K562 (cell line): ENCODE measurements at regions not wholly inside any gene's neighbourhood (a gene's known extent, or its start where the extent isn't known, plus 50 kb on each side); places are given as distances from the start of the nearest gene placed in this dataset.

ENCODE experiments used
- GABPA ChIP-seq: fragments of 200-800 bp; sonication (Bioruptor generic); conservative IDR thresholded peaks from 2 replicates; pipeline ENCODE4 v1.6.1; 2016; ENCODE audit warnings: low read depth, missing genetic modification characterization, missing compliant biosample characterization
- HINFP ChIP-seq: fragments of 450-650 bp; conservative IDR thresholded peaks from 2 replicates; pipeline ENCODE4 v1.6.1; 2016; ENCODE audit warnings: missing genetic modification characterization, low read depth, mild to moderate bottlenecking, control low read depth, missing compliant biosample characterization
- HOXB6 ChIP-seq: fragments of 250-450 bp; sonication (Bioruptor Pico); IDR thresholded peaks from 2 replicates; pipeline ENCODE4 v1.5.1; 2022; ENCODE audit warnings: mild to moderate bottlenecking, borderline replicate concordance
- MCM5 ChIP-seq: fragments of 450-650 bp; IDR thresholded peaks from 2 replicates; pipeline ENCODE4 v1.6.1; 2016; ENCODE audit warnings: low read depth
- TAF1 ChIP-seq: IDR thresholded peaks from 2 replicates; pipeline ENCODE4 v1.6.1; 2011; ENCODE audit warnings: mild to moderate bottlenecking, low read length, moderate library complexity; ENCODE audit not compliant: insufficient read depth, control insufficient read depth, severe bottlenecking; ENCODE audit errors: extremely low read depth
- YY1 ChIP-seq, 3 experiments: IDR thresholded peaks; 2 replicates each; pipeline ENCODE4 v1.6.1; 2011; ENCODE audit warnings: low read length in 2 of 3, mild to moderate bottlenecking in 2 of 3, moderate library complexity in 2 of 3, borderline replicate concordance in 1 of 3, control low read depth in 1 of 3, low read depth in 1 of 3; ENCODE audit not compliant: insufficient read depth in 3 of 3, insufficient replicate concordance in 2 of 3, control insufficient read depth in 1 of 3, insufficient read length in 1 of 3; ENCODE audit errors: extremely low read depth in 1 of 3
- ZNF124 ChIP-seq: sonication (generic); formaldehyde crosslinking; IDR thresholded peaks from 2 replicates; pipeline ENCODE4 v1.8.1; 2022; ENCODE audit warnings: missing genetic modification reagents
- ZNF174 ChIP-seq: fragments of 250-450 bp; sonication (Bioruptor Pico); IDR thresholded peaks from 2 replicates; pipeline ENCODE4 v1.4.0; 2020; ENCODE audit warnings: mild to moderate bottlenecking
- TF ChIP-seq, protein P1 (sequence below), 3 experiments: IDR thresholded peaks in 2 of 3; conservative IDR thresholded peaks in 1 of 3; 2 replicates each; pipeline ENCODE4 v1.5.1; 2011 to 2012; ENCODE audit warnings: low read length in 3 of 3, mild to moderate bottlenecking in 3 of 3, control low read depth in 2 of 3, improper control_type of control experiment in 1 of 3, inconsistent platforms in 1 of 3, low read depth in 1 of 3, mixed read lengths in 1 of 3, moderate library complexity in 1 of 3; ENCODE audit not compliant: insufficient read depth in 2 of 3
- TF ChIP-seq, protein P2 (sequence below): sonication (generic); formaldehyde crosslinking; IDR thresholded peaks from 2 replicates; pipeline ENCODE4 v1.8.1; 2023; ENCODE audit warnings: missing genetic modification reagents, mild to moderate bottlenecking, borderline replicate concordance
- TF ChIP-seq, protein P3 (sequence below): fragments of 150-350 bp; IDR thresholded peaks from 2 replicates; pipeline ENCODE4 v1.6.1; 2014; ENCODE audit warnings: low read depth, mild to moderate bottlenecking, low read length, borderline replicate concordance

GRCh38 chr2:103876611-103877010, 977.3 kb upstream of the POU3F3 start:
- no peak for TF ChIP-seq HINFP
- TF ChIP-seq GABPA, result no peak
- TF ChIP-seq, protein P1, sequence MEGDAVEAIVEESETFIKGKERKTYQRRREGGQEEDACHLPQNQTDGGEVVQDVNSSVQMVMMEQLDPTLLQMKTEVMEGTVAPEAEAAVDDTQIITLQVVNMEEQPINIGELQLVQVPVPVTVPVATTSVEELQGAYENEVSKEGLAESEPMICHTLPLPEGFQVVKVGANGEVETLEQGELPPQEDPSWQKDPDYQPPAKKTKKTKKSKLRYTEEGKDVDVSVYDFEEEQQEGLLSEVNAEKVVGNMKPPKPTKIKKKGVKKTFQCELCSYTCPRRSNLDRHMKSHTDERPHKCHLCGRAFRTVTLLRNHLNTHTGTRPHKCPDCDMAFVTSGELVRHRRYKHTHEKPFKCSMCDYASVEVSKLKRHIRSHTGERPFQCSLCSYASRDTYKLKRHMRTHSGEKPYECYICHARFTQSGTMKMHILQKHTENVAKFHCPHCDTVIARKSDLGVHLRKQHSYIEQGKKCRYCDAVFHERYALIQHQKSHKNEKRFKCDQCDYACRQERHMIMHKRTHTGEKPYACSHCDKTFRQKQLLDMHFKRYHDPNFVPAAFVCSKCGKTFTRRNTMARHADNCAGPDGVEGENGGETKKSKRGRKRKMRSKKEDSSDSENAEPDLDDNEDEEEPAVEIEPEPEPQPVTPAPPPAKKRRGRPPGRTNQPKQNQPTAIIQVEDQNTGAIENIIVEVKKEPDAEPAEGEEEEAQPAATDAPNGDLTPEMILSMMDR (IDR thresholded peaks at IDR 0.05 in 2 of 3, conservative IDR thresholded peaks at IDR 0.05 in 1 of 3; ENCODE audit: insufficient read depth in 2 of 3, low read depth in 1 of 3, low read length in 3 of 3), result no peak
- TF ChIP-seq, protein P2, sequence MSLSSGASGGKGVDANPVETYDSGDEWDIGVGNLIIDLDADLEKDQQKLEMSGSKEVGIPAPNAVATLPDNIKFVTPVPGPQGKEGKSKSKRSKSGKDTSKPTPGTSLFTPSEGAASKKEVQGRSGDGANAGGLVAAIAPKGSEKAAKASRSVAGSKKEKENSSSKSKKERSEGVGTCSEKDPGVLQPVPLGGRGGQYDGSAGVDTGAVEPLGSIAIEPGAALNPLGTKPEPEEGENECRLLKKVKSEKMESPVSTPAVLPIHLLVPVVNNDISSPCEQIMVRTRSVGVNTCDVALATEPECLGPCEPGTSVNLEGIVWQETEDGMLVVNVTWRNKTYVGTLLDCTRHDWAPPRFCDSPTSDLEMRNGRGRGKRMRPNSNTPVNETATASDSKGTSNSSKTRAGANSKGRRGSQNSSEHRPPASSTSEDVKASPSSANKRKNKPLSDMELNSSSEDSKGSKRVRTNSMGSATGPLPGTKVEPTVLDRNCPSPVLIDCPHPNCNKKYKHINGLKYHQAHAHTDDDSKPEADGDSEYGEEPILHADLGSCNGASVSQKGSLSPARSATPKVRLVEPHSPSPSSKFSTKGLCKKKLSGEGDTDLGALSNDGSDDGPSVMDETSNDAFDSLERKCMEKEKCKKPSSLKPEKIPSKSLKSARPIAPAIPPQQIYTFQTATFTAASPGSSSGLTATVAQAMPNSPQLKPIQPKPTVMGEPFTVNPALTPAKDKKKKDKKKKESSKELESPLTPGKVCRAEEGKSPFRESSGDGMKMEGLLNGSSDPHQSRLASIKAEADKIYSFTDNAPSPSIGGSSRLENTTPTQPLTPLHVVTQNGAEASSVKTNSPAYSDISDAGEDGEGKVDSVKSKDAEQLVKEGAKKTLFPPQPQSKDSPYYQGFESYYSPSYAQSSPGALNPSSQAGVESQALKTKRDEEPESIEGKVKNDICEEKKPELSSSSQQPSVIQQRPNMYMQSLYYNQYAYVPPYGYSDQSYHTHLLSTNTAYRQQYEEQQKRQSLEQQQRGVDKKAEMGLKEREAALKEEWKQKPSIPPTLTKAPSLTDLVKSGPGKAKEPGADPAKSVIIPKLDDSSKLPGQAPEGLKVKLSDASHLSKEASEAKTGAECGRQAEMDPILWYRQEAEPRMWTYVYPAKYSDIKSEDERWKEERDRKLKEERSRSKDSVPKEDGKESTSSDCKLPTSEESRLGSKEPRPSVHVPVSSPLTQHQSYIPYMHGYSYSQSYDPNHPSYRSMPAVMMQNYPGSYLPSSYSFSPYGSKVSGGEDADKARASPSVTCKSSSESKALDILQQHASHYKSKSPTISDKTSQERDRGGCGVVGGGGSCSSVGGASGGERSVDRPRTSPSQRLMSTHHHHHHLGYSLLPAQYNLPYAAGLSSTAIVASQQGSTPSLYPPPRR, result no peak
- no peak for TF ChIP-seq HOXB6 (CRISPR knock-in tag)
- TF ChIP-seq YY1 (IDR thresholded peaks at IDR 0.05; ENCODE audit: borderline replicate concordance in 1 of 3, control insufficient read depth in 1 of 3, extremely low read depth in 1 of 3, insufficient read depth in 3 of 3, insufficient read length in 1 of 3, insufficient replicate concordance in 2 of 3, low read depth in 1 of 3, low read length in 2 of 3), result no peak
- TF ChIP-seq ZNF174 (CRISPR knock-in tag), result no peak
- no peak for TF ChIP-seq ZNF124 (CRISPR knock-in tag)
- no peak for TF ChIP-seq TAF1
- TF ChIP-seq, protein P3, sequence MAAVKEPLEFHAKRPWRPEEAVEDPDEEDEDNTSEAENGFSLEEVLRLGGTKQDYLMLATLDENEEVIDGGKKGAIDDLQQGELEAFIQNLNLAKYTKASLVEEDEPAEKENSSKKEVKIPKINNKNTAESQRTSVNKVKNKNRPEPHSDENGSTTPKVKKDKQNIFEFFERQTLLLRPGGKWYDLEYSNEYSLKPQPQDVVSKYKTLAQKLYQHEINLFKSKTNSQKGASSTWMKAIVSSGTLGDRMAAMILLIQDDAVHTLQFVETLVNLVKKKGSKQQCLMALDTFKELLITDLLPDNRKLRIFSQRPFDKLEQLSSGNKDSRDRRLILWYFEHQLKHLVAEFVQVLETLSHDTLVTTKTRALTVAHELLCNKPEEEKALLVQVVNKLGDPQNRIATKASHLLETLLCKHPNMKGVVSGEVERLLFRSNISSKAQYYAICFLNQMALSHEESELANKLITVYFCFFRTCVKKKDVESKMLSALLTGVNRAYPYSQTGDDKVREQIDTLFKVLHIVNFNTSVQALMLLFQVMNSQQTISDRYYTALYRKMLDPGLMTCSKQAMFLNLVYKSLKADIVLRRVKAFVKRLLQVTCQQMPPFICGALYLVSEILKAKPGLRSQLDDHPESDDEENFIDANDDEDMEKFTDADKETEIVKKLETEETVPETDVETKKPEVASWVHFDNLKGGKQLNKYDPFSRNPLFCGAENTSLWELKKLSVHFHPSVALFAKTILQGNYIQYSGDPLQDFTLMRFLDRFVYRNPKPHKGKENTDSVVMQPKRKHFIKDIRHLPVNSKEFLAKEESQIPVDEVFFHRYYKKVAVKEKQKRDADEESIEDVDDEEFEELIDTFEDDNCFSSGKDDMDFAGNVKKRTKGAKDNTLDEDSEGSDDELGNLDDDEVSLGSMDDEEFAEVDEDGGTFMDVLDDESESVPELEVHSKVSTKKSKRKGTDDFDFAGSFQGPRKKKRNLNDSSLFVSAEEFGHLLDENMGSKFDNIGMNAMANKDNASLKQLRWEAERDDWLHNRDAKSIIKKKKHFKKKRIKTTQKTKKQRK, result no peak
- TF ChIP-seq MCM5, result no peak
